SK-N-SH (cell line): ENCODE measurements at regions not wholly inside any gene's neighbourhood (a gene's known extent, or its start where the extent isn't known, plus 50 kb on each side); places are given as distances from the start of the nearest gene placed in this dataset.

Experiments used
- CTCF ChIA-PET: fragments of 300-600, 350-600 bp; formaldehyde crosslinking; extraction: SDS; loops from one replicate; lab custom pipeline; 2021; lab: Yijun Ruan, JAX
- POLR2A ChIA-PET: fragments of 350-600 bp; sonication (Branson Sonifier 250); formaldehyde crosslinking; extraction: SDS; loops from one replicate; lab custom pipeline; 2020; ENCODE audit warnings: antibody characterized with exemption, inconsistent platforms; lab: Yijun Ruan, JAX
- DNase-seq: peaks from one replicate; pipeline ENCODE4 v3.0.0; 2012
- H2AFZ ChIP-seq: fragments of 200-600 bp; sonication (generic); 2 replicates; pipeline ENCODE4 v1.8.1; 2016; ENCODE audit warnings: antibody characterized with exemption, mild to moderate bottlenecking, low read depth
- H3F3A ChIP-seq: fragments of 200-600 bp; sonication (generic); replicated peaks from 2 replicates; pipeline ENCODE3; 2016; ENCODE audit warnings: antibody characterized with exemption, mild to moderate bottlenecking; ENCODE audit not compliant: insufficient read depth
- H3K27ac ChIP-seq, 2 experiments: fragments of 200-500 bp in 1 of 2; fragments of 200-600 bp in 1 of 2; sonication (Bioruptor generic) in 1 of 2; sonication (generic), shearing (Covaris generic) in 1 of 2; 2 replicates each; pipeline versions ENCODE4 v1.5.1 to v1.6.1; 2014 to 2016; ENCODE audit warnings: low read depth in 2 of 2, inconsistent platforms in 1 of 2, low read length in 1 of 2, mild to moderate bottlenecking in 1 of 2, mixed read lengths in 1 of 2
- H3K27me3 ChIP-seq: fragments of 200-600 bp; sonication (generic), shearing (Covaris generic); 2 replicates; pipeline ENCODE4 v1.6.1; 2016; ENCODE audit warnings: mixed run types; ENCODE audit not compliant: insufficient read depth
- H3K36me3 ChIP-seq, 2 experiments: fragments of 200-500 bp in 1 of 2; fragments of 200-600 bp in 1 of 2; sonication (Bioruptor generic) in 1 of 2; sonication (generic) in 1 of 2; replicated peaks in 1 of 2; 2 replicates each; pipeline versions ENCODE3 to v1.5.1; 2014 to 2016; ENCODE audit warnings: low read length in 1 of 2, mild to moderate bottlenecking in 1 of 2; ENCODE audit not compliant: insufficient read depth in 2 of 2, control insufficient read depth in 1 of 2
- H3K4me1 ChIP-seq, 2 experiments: fragments of 200-500 bp in 1 of 2; fragments of 200-600 bp in 1 of 2; sonication (Bioruptor generic) in 1 of 2; sonication (generic), shearing (Covaris generic) in 1 of 2; 2 replicates each; pipeline versions ENCODE4 v1.5.1 to v1.6.1; 2014 to 2016; ENCODE audit warnings: low read depth in 1 of 2, low read length in 1 of 2, mixed run types in 1 of 2; ENCODE audit not compliant: insufficient read depth in 2 of 2, control insufficient read depth in 1 of 2
- H3K4me2 ChIP-seq: fragments of 200-600 bp; sonication (generic), shearing (Covaris generic); 2 replicates; pipeline ENCODE4 v1.6.1; 2017; ENCODE audit warnings: mixed run types
- H3K4me3 ChIP-seq, 2 experiments: fragments of 200-500 bp in 1 of 2; fragments of 200-600 bp in 1 of 2; sonication (Bioruptor generic) in 1 of 2; sonication (generic), shearing (Covaris generic) in 1 of 2; 2 replicates each; pipeline versions ENCODE4 v1.5.1 to v1.8.1; 2014 to 2016; ENCODE audit warnings: low read depth in 2 of 2, inconsistent platforms in 1 of 2, low read length in 1 of 2, mild to moderate bottlenecking in 1 of 2, mixed read lengths in 1 of 2, moderate library complexity in 1 of 2
- H3K79me2 ChIP-seq: fragments of 200-600 bp; sonication (generic); 2 replicates; pipeline ENCODE4 v1.8.1; 2017; ENCODE audit warnings: mild to moderate bottlenecking; ENCODE audit not compliant: insufficient read depth
- H3K9ac ChIP-seq: fragments of 200-600 bp; sonication (generic); 2 replicates; pipeline ENCODE4 v1.6.1; 2017; ENCODE audit warnings: mixed run types
- H3K9me2 ChIP-seq: fragments of 200-600 bp; sonication (generic); 2 replicates; pipeline ENCODE4 v1.6.1; 2017; ENCODE audit warnings: mixed run types
- H3K9me3 ChIP-seq: fragments of 200-600 bp; sonication (generic); 2 replicates; pipeline ENCODE4 v1.6.1; 2017; ENCODE audit warnings: mixed run types, mild to moderate bottlenecking, moderate library complexity
- H4K20me1 ChIP-seq: fragments of 200-600 bp; sonication (generic); 2 replicates; pipeline ENCODE4 v1.6.1; 2017; ENCODE audit warnings: mild to moderate bottlenecking, mixed run types; ENCODE audit not compliant: insufficient read depth
- CHD2 ChIP-seq: fragments of 150-350 bp; IDR thresholded peaks from 2 replicates; pipeline ENCODE4 v1.6.1; 2018; ENCODE audit warnings: low read length; ENCODE audit not compliant: partially characterized antibody
- FOXJ3 ChIP-seq: sonication (generic); formaldehyde crosslinking; IDR thresholded peaks from 2 replicates; pipeline ENCODE4 v1.5.1; 2020; ENCODE audit warnings: mild to moderate bottlenecking, missing genetic modification reagents
- FOXM1 ChIP-seq: IDR thresholded peaks from 2 replicates; pipeline ENCODE4 v1.4.0; 2012; ENCODE audit warnings: low read depth, mild to moderate bottlenecking
- JUND ChIP-seq: IDR thresholded peaks from 2 replicates; pipeline ENCODE4 v1.4.0; 2012
- NFIC ChIP-seq: IDR thresholded peaks from 2 replicates; pipeline ENCODE4 v1.4.0; 2012; ENCODE audit warnings: borderline replicate concordance
- RCOR1 ChIP-seq: fragments of 150-350 bp; IDR thresholded peaks from 2 replicates; pipeline ENCODE4 v1.6.1; 2017; ENCODE audit warnings: antibody characterized with exemption, low read length
- SIN3A ChIP-seq: IDR thresholded peaks from 2 replicates; pipeline ENCODE4 v1.6.1; 2012; ENCODE audit warnings: low read depth, mild to moderate bottlenecking, low read length, moderate library complexity, borderline replicate concordance
- TAF1 ChIP-seq: IDR thresholded peaks from 2 replicates; pipeline ENCODE4 v1.6.1; 2012; ENCODE audit warnings: low read depth, mild to moderate bottlenecking, low read length, moderate library complexity, borderline replicate concordance
- TCF12 ChIP-seq: IDR thresholded peaks from 2 replicates; pipeline ENCODE4 v1.4.0; 2012
- TEAD4 ChIP-seq: IDR thresholded peaks from 2 replicates; pipeline ENCODE4 v1.4.0; 2012; ENCODE audit warnings: mild to moderate bottlenecking, borderline replicate concordance; ENCODE audit not compliant: insufficient read depth
- YY1 ChIP-seq: IDR thresholded peaks from 2 replicates; pipeline ENCODE4 v1.4.0; 2012; ENCODE audit warnings: low read depth, mild to moderate bottlenecking
- WGBS: methylation state at CpG from one replicate; pipeline ENCODE4 v1.1.6; 2017; ENCODE audit warnings: low lambda C conversion rate; 5-methylcytosine and 5-hydroxymethylcytosine counted together
- TF ChIP-seq, protein P1 (sequence below): fragments of 150-350 bp; IDR thresholded peaks from 2 replicates; pipeline ENCODE4 v1.6.1; 2016; ENCODE audit warnings: mild to moderate bottlenecking, low read depth, low read length
- TF ChIP-seq, protein P2 (sequence below): IDR thresholded peaks from 2 replicates; pipeline ENCODE4 v1.4.0; 2012; ENCODE audit warnings: low read depth
- TF ChIP-seq, protein P3 (sequence below): IDR thresholded peaks from 2 replicates; pipeline ENCODE4 v1.4.0; 2012; ENCODE audit warnings: low read depth, borderline replicate concordance
- TF ChIP-seq, protein P4 (sequence below): fragments of 200-600 bp; sonication (generic); IDR thresholded peaks from 2 replicates; pipeline ENCODE4 v1.6.1; 2017; ENCODE audit warnings: antibody characterized with exemption, mild to moderate bottlenecking, moderate library complexity
- TF ChIP-seq, protein P5 (sequence below): IDR thresholded peaks from 2 replicates; pipeline ENCODE4 v1.4.0; 2012; ENCODE audit warnings: low read depth, borderline replicate concordance
- TF ChIP-seq, protein P6 (sequence below): fragments of 150-350 bp; IDR thresholded peaks from 2 replicates; pipeline ENCODE4 v1.6.1; 2017; ENCODE audit warnings: antibody characterized with exemption, low read length, low read depth, borderline replicate concordance

DNA sequence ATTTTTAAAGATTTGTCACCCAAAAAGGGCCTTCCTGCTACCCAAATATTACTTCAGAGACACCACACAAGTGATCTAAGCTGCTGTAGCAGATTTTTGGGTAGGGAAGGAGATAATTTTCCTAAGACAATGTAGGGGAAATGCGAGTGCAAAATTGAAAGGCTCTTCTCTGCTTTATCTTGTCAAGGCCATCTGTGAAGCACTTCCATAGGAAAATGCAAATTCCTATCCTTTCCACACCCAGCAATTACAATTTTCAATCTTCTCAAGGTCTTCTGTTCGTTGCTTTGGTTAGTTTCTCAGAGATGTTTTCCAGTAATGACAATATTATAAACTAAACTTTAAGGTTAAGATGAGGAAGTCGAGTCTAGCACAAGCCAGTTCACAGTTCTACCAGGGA, 53.4 kb downstream of the HDGFL1 start:
- no peak for TF ChIP-seq SIN3A
- Histone ChIP-seq H3K9me2 (no peaks in the 10 kb centered on the region), H3K27me3 (no peaks in the 10 kb centered on the region), H3K9ac (no peak overlapping the region), H4K20me1 (no peaks in the 10 kb centered on the region), H3K4me2 (no peak overlapping the region), H3K9me3 (peaks cover 7% of the 10 kb centered on the region; the same call in 1 of the 2 replicates), H2AFZ (no peak overlapping the region), H3K4me3 (no peak overlapping the region), H3K36me3 (no peaks in the 10 kb centered on the region), H3K4me1 (peaks cover 0 to 5% of the 10 kb centered on the region in 2 experiments; a peak in 2 of 4 replicates), H3F3A (no peaks in the 10 kb centered on the region), H3K27ac (peak overlapping the region in 1 of 2 experiments; percentile 88; a peak in 2 of 4 replicates), H3K79me2 (no peaks in the 10 kb centered on the region)
- WGBS: 68% methylated on average over 3 of the region's 3 CpGs
- POLR2A ChIA-PET: no interaction called here
- CTCF ChIA-PET: interaction anchor here (0.6 kb wide), 1 partner anchor 205 kb away, joined by 3 read pairs; no protein-coding TSS in a partner anchor
- no peak for DNase-seq

DNA sequence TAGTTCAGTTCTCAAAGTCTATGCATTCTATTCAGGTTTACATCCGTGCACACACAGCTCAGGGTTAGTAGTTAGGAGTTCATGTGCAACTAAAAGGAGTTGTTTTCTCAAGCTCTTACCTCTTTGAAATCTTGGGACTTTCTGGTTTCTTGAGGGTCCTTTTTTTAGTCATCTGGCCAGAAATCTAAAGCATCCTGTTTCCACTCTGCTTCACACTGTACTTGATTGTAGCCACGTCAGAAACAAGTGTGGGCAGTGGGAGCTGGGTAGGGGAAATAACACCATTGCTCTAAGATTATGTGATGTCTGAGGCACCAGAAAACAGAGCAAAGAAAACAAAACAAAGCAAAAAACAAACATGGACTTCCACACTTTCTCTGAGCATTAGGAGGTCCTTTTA, 58.3 kb downstream of the HDGFL1 start:
- Histone ChIP-seq H3K4me2 (no peak overlapping the region), H3K4me1 (peaks cover 0 to 4% of the 10 kb centered on the region in 2 experiments; a peak in 2 of 4 replicates), H3F3A (no peaks in the 10 kb centered on the region), H3K9me2 (no peaks in the 10 kb centered on the region), H3K4me3 (no peak overlapping the region), H2AFZ (no peak overlapping the region), H3K27ac (no peak overlapping the region), H4K20me1 (no peaks in the 10 kb centered on the region), H3K27me3 (no peaks in the 10 kb centered on the region), H3K36me3 (no peaks in the 10 kb centered on the region), H3K79me2 (no peaks in the 10 kb centered on the region), H3K9ac (no peak overlapping the region), H3K9me3 (no peaks in the 10 kb centered on the region)
- no peak for DNase-seq
- no peak for TF ChIP-seq JUND
- no peak for TF ChIP-seq TCF12
- no peak for TF ChIP-seq YY1
- no peak for TF ChIP-seq FOXM1
- no peak for TF ChIP-seq FOXJ3
- TF ChIP-seq, protein P1, sequence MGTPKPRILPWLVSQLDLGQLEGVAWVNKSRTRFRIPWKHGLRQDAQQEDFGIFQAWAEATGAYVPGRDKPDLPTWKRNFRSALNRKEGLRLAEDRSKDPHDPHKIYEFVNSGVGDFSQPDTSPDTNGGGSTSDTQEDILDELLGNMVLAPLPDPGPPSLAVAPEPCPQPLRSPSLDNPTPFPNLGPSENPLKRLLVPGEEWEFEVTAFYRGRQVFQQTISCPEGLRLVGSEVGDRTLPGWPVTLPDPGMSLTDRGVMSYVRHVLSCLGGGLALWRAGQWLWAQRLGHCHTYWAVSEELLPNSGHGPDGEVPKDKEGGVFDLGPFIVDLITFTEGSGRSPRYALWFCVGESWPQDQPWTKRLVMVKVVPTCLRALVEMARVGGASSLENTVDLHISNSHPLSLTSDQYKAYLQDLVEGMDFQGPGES: no peak
- TF ChIP-seq, protein P2, sequence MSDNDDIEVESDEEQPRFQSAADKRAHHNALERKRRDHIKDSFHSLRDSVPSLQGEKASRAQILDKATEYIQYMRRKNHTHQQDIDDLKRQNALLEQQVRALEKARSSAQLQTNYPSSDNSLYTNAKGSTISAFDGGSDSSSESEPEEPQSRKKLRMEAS: no peak
- TF ChIP-seq RCOR1: no peak
- TF ChIP-seq, protein P3, sequence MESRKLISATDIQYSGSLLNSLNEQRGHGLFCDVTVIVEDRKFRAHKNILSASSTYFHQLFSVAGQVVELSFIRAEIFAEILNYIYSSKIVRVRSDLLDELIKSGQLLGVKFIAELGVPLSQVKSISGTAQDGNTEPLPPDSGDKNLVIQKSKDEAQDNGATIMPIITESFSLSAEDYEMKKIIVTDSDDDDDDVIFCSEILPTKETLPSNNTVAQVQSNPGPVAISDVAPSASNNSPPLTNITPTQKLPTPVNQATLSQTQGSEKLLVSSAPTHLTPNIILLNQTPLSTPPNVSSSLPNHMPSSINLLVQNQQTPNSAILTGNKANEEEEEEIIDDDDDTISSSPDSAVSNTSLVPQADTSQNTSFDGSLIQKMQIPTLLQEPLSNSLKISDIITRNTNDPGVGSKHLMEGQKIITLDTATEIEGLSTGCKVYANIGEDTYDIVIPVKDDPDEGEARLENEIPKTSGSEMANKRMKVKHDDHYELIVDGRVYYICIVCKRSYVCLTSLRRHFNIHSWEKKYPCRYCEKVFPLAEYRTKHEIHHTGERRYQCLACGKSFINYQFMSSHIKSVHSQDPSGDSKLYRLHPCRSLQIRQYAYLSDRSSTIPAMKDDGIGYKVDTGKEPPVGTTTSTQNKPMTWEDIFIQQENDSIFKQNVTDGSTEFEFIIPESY: no peak
- no peak for TF ChIP-seq NFIC
- TF ChIP-seq TAF1: no peak
- TF ChIP-seq, protein P4, sequence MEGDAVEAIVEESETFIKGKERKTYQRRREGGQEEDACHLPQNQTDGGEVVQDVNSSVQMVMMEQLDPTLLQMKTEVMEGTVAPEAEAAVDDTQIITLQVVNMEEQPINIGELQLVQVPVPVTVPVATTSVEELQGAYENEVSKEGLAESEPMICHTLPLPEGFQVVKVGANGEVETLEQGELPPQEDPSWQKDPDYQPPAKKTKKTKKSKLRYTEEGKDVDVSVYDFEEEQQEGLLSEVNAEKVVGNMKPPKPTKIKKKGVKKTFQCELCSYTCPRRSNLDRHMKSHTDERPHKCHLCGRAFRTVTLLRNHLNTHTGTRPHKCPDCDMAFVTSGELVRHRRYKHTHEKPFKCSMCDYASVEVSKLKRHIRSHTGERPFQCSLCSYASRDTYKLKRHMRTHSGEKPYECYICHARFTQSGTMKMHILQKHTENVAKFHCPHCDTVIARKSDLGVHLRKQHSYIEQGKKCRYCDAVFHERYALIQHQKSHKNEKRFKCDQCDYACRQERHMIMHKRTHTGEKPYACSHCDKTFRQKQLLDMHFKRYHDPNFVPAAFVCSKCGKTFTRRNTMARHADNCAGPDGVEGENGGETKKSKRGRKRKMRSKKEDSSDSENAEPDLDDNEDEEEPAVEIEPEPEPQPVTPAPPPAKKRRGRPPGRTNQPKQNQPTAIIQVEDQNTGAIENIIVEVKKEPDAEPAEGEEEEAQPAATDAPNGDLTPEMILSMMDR: no peak
- TF ChIP-seq CHD2: no peak
- TF ChIP-seq TEAD4: no peak
- TF ChIP-seq, protein P5, sequence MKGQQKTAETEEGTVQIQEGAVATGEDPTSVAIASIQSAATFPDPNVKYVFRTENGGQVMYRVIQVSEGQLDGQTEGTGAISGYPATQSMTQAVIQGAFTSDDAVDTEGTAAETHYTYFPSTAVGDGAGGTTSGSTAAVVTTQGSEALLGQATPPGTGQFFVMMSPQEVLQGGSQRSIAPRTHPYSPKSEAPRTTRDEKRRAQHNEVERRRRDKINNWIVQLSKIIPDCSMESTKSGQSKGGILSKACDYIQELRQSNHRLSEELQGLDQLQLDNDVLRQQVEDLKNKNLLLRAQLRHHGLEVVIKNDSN: no peak
- TF ChIP-seq, protein P6, sequence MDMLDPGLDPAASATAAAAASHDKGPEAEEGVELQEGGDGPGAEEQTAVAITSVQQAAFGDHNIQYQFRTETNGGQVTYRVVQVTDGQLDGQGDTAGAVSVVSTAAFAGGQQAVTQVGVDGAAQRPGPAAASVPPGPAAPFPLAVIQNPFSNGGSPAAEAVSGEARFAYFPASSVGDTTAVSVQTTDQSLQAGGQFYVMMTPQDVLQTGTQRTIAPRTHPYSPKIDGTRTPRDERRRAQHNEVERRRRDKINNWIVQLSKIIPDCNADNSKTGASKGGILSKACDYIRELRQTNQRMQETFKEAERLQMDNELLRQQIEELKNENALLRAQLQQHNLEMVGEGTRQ: no peak
- POLR2A ChIA-PET: no interaction called here
- WGBS: 88% methylated on average over 2 of the region's 2 CpGs
- CTCF ChIA-PET: no interaction called here
